Natural killer cell treated with Interleukin-12 subunit alpha and Interleukin-12 subunit beta and Interleukin-15 and Interleukin-18, amount 100 ng/mL, for 72 hours (primary cell): ENCODE measurements at regions not wholly inside any gene's neighbourhood (a gene's known extent, or its start where the extent isn't known, plus 50 kb on each side); places are given as distances from the start of the nearest gene placed in this dataset.
A peak's percentile ranks its signal among the peaks of the same experiment; 100 is the strongest.
"Not testable (repeated sequence)": the region's sequence is repeated elsewhere in the genome, so short reads cannot be mapped to it uniquely, and the experiment has no call there.

Experiments
- ATAC-seq, 2 donors: fragments of 150-1000 bp; cut with Tn5 transposase in 1 of 2; sonication (Bioruptor Pico), chemical (Tn5 transposase) in 1 of 2; 2 replicates each; pipeline ENCODE4 v1.10.0; 2021
- DNase-seq: peaks from one replicate; pipeline ENCODE4 v3.0.0; 2022; ENCODE audit warnings: low spot score
- H3K27ac Mint-ChIP-seq, 2 donors: 1 replicate in 1 of 2; 2 replicates in 1 of 2; pipeline ENCODE4 v1.8.0; 2022; ENCODE audit warnings: mixed read lengths in 2 of 2, mild to moderate bottlenecking in 1 of 2, moderate library complexity in 1 of 2
- H3K27me3 Mint-ChIP-seq, 2 donors: 1 replicate in 1 of 2; 2 replicates in 1 of 2; pipeline ENCODE4 v1.8.0; 2022; ENCODE audit warnings: mixed read lengths in 2 of 2
- H3K36me3 Mint-ChIP-seq: one replicate; pipeline ENCODE4 v1.8.0; 2022; ENCODE audit warnings: mixed read lengths
- H3K4me1 Mint-ChIP-seq, 2 donors: 1 replicate in 1 of 2; 2 replicates in 1 of 2; pipeline ENCODE4 v1.8.0; 2022; ENCODE audit warnings: low read depth in 2 of 2, mixed read lengths in 2 of 2, mild to moderate bottlenecking in 1 of 2
- H3K4me3 Mint-ChIP-seq: one replicate; pipeline ENCODE4 v1.8.0; 2022; ENCODE audit warnings: mixed read lengths
- H3K9me3 Mint-ChIP-seq: 2 replicates; pipeline ENCODE4 v1.8.0; 2022; ENCODE audit warnings: mixed read lengths

GRCh38 chrY:7299960-7300359 lies 388.4 kb upstream of the AMELY start:
- Mint-ChIP-seq H3K27me3 (no peaks in the 10 kb centered on the region), H3K9me3 (no peaks in the 10 kb centered on the region), H3K27ac (peak overlapping the region in 1 of 2 donors; percentile 63), H3K4me3 (peak overlapping the region; percentile 55), H3K4me1 (peaks cover 0 to 43% of the 10 kb centered on the region in 2 donors), H3K36me3 (peaks cover 7% of the 10 kb centered on the region)
- DNase-seq: no peak
- peak in 1 of 2 donors; percentile 20 for ATAC-seq

GRCh38 chrY:7292113-7292512 lies 380.6 kb upstream of the AMELY start:
- no peak for ATAC-seq
- H3K36me3 Mint-ChIP-seq: no peaks in the 10 kb centered on the region
- H3K4me1 Mint-ChIP-seq: peaks cover 0 to 33% of the 10 kb centered on the region in 2 donors
- DNase-seq: no peak
- H3K27me3 Mint-ChIP-seq: no peaks in the 10 kb centered on the region
- H3K4me3 Mint-ChIP-seq: no peak overlapping the region
- H3K9me3 Mint-ChIP-seq: no peaks in the 10 kb centered on the region
- peak overlapping the region in 1 of 2 donors; percentile 88 for H3K27ac Mint-ChIP-seq

- H3K4me1 Mint-ChIP-seq: peaks cover 0 to 27% of the 10 kb centered on the region in 2 donors
- DNase-seq (no peak), ATAC-seq (peak in 1 of 2 donors; percentile 66)
- H3K27ac Mint-ChIP-seq: peak overlapping the region; percentile 43 to 88
- no peaks in the 10 kb centered on the region for H3K27me3 Mint-ChIP-seq
- H3K36me3 Mint-ChIP-seq: no peaks in the 10 kb centered on the region
- peak overlapping the region; percentile 78 for H3K4me3 Mint-ChIP-seq
- no peaks in the 10 kb centered on the region for H3K9me3 Mint-ChIP-seq
These were observed 378.6 kb upstream of the AMELY start for GRCh38 chrY:7289889-7290833.

GRCh38 chrY:7288611-7289010 lies 377.1 kb upstream of the AMELY start:
- Mint-ChIP-seq H3K36me3 (no peaks in the 10 kb centered on the region), H3K9me3 (no peaks in the 10 kb centered on the region), H3K4me3 (no peak overlapping the region), H3K27me3 (no peaks in the 10 kb centered on the region), H3K27ac (peak overlapping the region in 1 of 2 donors; percentile 88), H3K4me1 (peaks cover 0 to 31% of the 10 kb centered on the region in 2 donors)
- no peak for DNase-seq
- no peak for ATAC-seq

GRCh38 chrY:7287963-7288362 lies 376.4 kb upstream of the AMELY start:
- DNase-seq, H3K4me3 Mint-ChIP-seq, H3K27me3 Mint-ChIP-seq, ATAC-seq, H3K9me3 Mint-ChIP-seq, H3K36me3 Mint-ChIP-seq: not testable (repeated sequence)
- Mint-ChIP-seq H3K27ac (peak overlapping the region in 1 of 2 donors; percentile 88), H3K4me1 (peaks cover 0 to 38% of the 10 kb centered on the region in 2 donors)

GRCh38 chrY:7285388-7285787 lies 373.8 kb upstream of the AMELY start:
- peaks cover 0 to 31% of the 10 kb centered on the region in 2 donors for H3K4me1 Mint-ChIP-seq

GRCh38 chrY:7283001-7283400 lies 371.4 kb upstream of the AMELY start:
- Mint-ChIP-seq H3K4me3 (peak overlapping the region; percentile 60), H3K4me1 (peaks cover 0 to 34% of the 10 kb centered on the region in 2 donors), H3K9me3 (no peaks in the 10 kb centered on the region), H3K27ac (peak overlapping the region in 1 of 2 donors; percentile 70), H3K27me3 (no peaks in the 10 kb centered on the region), H3K36me3 (no peaks in the 10 kb centered on the region)
- no peak for DNase-seq
- ATAC-seq: no peak

More at GRCh38 chrY:7285388-7285787, 373.8 kb upstream of the AMELY start:
- ATAC-seq (no peak), DNase-seq (no peak)
- peak overlapping the region in 1 of 2 donors; percentile 50 for H3K27ac Mint-ChIP-seq
- no peak overlapping the region for H3K4me3 Mint-ChIP-seq
- H3K9me3 Mint-ChIP-seq: no peaks in the 10 kb centered on the region
- no peaks in the 10 kb centered on the region for H3K27me3 Mint-ChIP-seq
- no peaks in the 10 kb centered on the region for H3K36me3 Mint-ChIP-seq

- not testable (repeated sequence) for H3K27me3 Mint-ChIP-seq, H3K36me3 Mint-ChIP-seq, DNase-seq, H3K9me3 Mint-ChIP-seq
- H3K27ac Mint-ChIP-seq: peak overlapping the region in 1 of 2 donors; percentile 79
- peaks cover 0 to 39% of the 10 kb centered on the region in 2 donors for H3K4me1 Mint-ChIP-seq
- H3K4me3 Mint-ChIP-seq: peak overlapping the region; percentile 69
- peak in 1 of 2 donors; percentile 83 for ATAC-seq
These were observed 368.7 kb upstream of the AMELY start for GRCh38 chrY:7280151-7280740.

- Mint-ChIP-seq H3K4me1 (peaks cover 0 to 31% of the 10 kb centered on the region in 2 donors), H3K27ac (peak overlapping the region in 1 of 2 donors; percentile 94), H3K36me3 (peaks cover 10% of the 10 kb centered on the region), H3K4me3 (peak overlapping the region; percentile 100), H3K27me3 (no peaks in the 10 kb centered on the region), H3K9me3 (no peaks in the 10 kb centered on the region)
- ATAC-seq (no peak), DNase-seq (no peak)
These were observed 364.2 kb upstream of the AMELY start for GRCh38 chrY:7275751-7276150.

GRCh38 chrY:7275014-7275413 lies 363.5 kb upstream of the AMELY start:
- H3K4me1 Mint-ChIP-seq: peaks cover 0 to 28% of the 10 kb centered on the region in 2 donors
- H3K9me3 Mint-ChIP-seq: no peaks in the 10 kb centered on the region
- DNase-seq (no peak), ATAC-seq (no peak)
- peaks cover 10% of the 10 kb centered on the region for H3K36me3 Mint-ChIP-seq
- H3K4me3 Mint-ChIP-seq: peak overlapping the region; percentile 100
- peak overlapping the region in 1 of 2 donors; percentile 94 for H3K27ac Mint-ChIP-seq
- no peaks in the 10 kb centered on the region for H3K27me3 Mint-ChIP-seq

GRCh38 chrY:7274369-7274913 lies 362.9 kb upstream of the AMELY start:
- Mint-ChIP-seq H3K27ac (peak overlapping the region in 1 of 2 donors; percentile 94), H3K36me3 (peaks cover 10% of the 10 kb centered on the region), H3K9me3 (no peaks in the 10 kb centered on the region), H3K27me3 (no peaks in the 10 kb centered on the region), H3K4me1 (peaks cover 0 to 22% of the 10 kb centered on the region in 2 donors), H3K4me3 (peak overlapping the region; percentile 100)
- no peak for DNase-seq
- ATAC-seq: peak in 1 of 2 donors; percentile 26

- H3K4me3 Mint-ChIP-seq: peak overlapping the region; percentile 94
These were observed 362.1 kb upstream of the AMELY start for GRCh38 chrY:7273587-7274203.

GRCh38 chrY:7272556-7273195 lies 361.1 kb upstream of the AMELY start:
- no peak for ATAC-seq
- peak overlapping the region; percentile 94 for H3K4me3 Mint-ChIP-seq
- H3K27me3 Mint-ChIP-seq: no peaks in the 10 kb centered on the region
- H3K4me1 Mint-ChIP-seq: peaks cover 0 to 15% of the 10 kb centered on the region in 2 donors
- peaks cover 10% of the 10 kb centered on the region for H3K36me3 Mint-ChIP-seq
- no peaks in the 10 kb centered on the region for H3K9me3 Mint-ChIP-seq
- DNase-seq: no peak
- peak overlapping the region in 1 of 2 donors; percentile 80 for H3K27ac Mint-ChIP-seq

More at GRCh38 chrY:7273587-7274203, 362.1 kb upstream of the AMELY start:
- DNase-seq (no peak), ATAC-seq (peak in 1 of 2 donors; percentile 94)
- Mint-ChIP-seq H3K36me3 (peaks cover 10% of the 10 kb centered on the region), H3K27me3 (no peaks in the 10 kb centered on the region), H3K4me1 (peaks cover 0 to 15% of the 10 kb centered on the region in 2 donors), H3K9me3 (no peaks in the 10 kb centered on the region), H3K27ac (peak overlapping the region in 1 of 2 donors; percentile 80)
